Pulmonary artery endothelial cell (primary cell): ENCODE measurements at regions not wholly inside any gene's neighbourhood (a gene's known extent, or its start where the extent isn't known, plus 50 kb on each side); places are given as distances from the start of the nearest gene placed in this dataset.
"Not testable (repeated sequence)": the region's sequence is repeated elsewhere in the genome, so short reads cannot be mapped to it uniquely, and the experiment has no call there.

ENCODE experiments used
- DNase-seq: peaks from one replicate; pipeline ENCODE4 v3.0.0-alpha.2; 2011; ENCODE audit warnings: low read depth, low spot score

DNA sequence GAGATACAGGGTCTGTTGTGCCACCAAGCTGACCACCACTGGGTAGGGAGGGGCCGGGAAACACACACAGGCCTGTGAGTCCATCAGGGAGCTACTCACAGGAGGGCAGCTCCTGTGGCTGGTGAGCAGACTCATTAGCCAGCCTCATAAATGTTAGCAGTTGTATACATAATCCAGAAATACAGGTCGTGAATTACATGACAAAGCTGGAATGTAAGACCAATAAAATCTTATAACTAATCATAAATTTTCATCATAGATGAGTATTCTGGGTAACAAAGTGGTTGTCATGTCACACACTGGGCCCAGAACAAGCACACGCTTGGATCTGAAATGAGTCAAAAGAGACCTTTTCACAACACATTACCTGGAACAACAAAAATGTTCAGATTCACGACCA lies 642.6 kb upstream of the AUTS2 start:
- DNase-seq, result no peak

DNA sequence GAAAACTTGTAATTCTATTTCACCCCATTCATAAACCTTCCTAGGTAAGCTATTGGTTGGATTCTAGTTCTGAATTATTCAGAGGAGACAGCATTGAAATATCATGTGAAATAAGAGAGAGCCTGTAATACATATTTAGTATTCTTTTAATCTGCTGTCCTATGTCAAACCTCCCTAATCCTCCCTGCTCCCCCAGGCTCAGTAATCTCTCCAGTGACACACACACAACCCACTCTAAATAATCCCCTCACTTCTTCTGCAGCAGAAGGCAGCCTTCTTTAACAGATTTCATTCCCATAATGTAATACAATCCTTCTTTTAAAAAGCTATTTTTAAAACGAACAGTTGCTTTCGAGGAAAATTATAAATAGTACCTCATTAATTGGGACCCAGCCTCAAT lies 639.7 kb upstream of the AUTS2 start:
- no peak for DNase-seq

DNA sequence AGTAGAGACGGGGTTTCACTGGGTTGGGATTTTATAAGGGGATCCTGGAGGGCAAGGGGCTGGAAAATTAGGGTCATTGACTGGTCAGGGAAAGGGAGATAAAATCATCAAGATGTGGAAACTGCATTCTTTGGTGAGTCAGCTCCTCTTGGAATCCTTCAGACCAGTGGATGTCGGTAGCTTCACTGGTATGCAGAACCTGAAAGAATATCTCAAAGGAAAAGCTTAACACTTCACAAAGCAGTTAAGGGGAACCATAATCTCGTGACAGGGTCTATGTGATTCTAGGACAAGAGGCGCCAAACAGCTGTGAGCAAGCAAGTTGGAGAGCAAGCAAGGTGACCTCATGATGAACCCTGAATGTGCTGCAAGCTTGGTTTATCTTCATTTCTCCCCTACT lies 634.7 kb upstream of the AUTS2 start:
- DNase-seq, result no peak

DNA sequence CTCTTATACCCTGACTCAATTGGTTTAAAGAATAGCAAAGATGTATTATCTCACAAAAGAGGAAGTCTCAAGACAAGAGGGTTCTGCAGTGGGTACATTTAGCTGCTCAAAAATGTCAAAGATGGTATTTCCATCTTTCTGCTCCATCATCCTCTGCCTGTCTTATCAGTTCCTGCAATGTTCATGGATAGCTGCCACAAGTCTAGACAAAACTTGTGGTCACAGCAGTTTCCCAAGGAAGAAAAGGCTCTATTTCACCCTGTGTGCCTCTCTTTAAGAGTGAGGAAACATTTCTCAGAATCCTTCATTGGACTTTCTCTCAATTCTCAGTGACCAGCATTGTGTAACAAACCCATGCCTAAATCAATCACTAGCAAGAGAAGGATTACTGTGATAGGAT lies 634.2 kb upstream of the AUTS2 start:
- no peak for DNase-seq

DNA sequence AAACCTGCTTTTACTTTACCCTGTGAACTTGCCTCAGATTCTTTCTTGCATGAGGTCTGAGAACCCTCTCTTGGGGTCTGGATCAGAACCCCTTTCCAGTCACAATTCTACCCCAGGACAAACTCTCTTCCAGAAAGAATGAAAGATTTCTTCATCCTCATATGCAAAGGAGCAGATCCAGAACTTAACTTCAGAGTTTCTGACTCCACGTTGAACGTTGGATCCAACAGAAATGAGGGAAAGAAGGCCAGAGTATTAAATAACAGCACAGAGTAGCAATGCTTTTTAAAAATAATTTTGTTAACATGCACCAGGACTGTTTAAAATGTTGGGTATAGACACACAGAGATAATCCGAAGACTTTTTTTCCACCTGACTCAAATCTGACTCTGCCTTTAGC lies 632.9 kb upstream of the AUTS2 start:
- DNase-seq, result no peak

DNA sequence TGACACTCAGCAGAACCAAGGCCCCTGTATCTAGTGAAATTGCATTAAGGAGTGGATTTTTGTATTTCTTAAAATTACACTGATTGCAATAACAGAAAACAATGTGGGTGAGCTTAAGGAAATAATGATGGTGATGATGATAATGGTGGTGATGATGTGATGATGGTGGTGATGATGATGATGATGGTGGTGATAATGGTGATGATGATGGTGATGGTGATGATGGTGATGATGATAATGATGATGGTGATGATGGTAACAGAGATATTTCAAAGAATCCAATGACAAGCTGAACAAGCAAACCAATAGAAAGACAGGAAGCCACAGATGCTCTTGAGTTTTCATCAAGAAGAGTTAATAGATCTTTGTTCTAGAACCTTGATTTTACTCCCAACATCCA lies 630.7 kb upstream of the AUTS2 start:
- no peak for DNase-seq

DNA sequence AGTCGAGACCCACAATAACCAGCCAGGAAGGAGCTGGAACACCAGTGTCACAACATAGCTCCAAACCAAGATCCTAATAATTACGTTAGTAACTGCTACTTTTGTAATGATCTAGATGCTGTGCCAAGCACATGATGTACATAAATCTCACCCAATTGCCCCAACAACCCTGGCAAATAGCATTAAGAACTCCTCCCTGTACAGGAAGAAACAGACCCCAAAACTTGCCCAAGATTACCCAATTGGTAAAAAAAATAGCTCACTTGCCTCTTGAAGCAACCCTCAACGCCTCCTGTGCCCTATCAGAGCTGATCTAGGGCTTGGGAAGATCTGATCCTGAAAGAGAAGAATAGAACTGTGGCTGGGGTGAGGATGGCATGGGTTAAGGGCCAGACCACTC lies 628.7 kb upstream of the AUTS2 start:
- no peak for DNase-seq

DNA sequence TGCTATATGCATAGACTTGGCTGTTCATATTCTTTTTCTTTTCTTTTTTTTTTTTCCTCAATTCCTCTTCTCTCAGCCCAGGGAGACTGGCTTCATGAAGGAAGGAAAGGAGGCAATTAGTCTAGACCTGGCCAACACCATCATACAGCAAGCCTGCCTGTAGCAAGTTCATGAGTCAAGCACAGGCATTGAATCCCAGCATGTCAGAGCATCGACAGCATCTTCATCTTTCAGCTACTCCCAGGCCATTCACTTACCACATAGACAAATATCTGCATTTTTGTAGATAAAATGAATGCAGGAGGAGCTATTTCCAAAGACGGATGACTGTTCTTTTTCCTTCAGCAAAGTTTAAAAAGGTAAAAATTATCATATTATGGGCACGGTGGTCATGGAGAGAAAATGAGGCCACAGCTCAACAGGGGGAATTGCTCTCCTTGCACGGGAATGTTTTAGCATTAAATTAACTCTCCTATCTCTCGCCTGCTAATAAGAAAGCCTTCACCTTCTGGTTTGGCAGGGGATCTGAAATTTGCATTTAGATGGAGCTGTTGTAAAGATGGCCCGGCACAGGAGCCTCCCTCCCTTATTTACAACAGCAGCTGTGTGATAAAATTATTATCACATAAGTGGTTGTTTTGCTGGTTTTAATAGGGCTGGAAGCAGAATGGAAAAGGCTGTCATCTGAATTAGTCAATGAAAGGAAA lies 626.5 kb upstream of the AUTS2 start:
- DNase-seq, result no peak

DNA sequence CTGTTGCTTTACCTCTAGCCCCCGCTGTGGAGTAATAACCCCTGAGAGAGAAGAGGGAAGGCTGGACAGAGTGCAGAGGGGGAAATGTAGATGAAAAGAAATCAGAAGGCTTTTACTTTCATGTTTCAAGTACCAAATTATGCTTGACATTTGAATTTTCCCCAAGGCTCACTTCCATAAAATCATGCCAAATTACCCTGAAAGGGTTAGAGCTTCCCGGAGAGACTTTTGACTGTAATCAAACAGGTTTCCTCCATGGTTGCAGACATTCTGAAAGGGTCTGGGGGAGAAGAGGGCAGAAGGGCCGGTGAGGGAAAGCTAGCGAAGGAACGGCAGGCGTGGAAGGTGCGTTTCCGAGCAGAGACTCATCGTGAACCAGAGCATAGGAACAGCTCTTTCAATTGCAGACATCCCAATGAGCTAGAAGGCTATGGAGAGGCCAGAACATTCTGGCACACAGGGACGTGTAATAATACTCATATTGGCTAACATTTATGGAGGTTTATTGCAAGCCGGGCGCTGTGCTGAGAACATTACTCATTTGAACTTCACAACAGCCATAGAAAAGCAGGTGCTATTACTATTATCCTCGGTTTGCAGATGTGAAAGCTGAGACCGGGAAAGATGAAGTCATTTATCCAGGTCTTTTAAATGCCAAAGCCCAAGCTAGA lies 620.8 kb upstream of the AUTS2 start:
- DNase-seq, result no peak

DNA sequence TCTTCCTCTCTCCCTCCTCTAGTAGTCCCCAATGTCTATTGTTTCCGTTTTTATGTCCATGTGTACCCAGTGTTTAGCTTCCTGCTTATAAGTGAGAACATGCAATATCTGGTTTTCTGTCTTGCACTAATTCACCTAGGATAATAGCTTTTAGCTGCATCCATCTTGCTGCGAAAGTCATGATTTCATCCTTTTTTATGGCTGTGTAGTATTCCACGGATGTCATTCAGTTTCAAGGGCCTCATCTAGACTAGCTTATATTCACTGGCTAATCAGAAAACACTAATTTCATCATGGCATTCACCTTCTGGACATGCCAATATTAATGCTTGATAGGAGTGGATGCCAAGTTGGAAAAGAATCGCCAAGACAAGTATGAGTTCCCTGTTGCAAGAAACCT lies 619.6 kb upstream of the AUTS2 start:
- no peak for DNase-seq

DNA sequence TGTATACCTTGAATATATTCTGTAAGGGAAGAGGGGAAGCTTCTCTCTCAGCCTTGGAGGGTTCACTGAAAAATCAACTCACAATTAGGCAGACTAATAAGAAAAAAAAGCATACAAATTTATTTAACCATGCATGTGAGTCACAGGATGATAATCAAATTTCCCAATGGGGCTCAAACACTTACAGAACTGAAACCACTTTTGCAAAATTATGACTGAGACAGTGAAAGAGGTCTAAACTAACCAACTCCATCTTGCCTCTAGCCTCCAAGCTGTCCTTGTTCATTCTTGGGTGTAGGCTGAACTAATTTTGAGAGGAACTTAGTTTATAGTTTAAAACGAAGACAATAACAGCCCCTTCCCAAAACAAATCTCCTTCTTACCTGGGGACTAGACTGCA lies 618.3 kb upstream of the AUTS2 start:
- no peak for DNase-seq

DNA sequence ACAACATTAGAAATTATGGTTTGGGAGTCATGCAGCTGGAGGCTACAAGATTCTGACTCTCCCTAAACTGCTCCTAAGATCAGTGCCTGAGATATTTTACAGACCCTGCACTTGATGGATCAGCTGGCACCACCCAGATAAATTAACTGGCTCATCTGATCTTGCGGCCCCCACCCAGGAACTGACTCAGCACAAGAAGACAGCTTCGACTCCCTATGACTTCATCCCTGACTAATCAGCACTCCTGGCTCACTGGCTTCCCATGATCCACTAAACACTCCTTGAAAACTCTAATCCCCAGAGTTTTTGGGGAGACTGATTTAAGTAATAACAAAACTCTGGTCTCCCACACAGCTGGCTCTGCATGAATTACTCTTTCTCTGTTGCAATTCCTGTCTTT lies 617.8 kb upstream of the AUTS2 start:
- DNase-seq, result not testable (repeated sequence)

DNA sequence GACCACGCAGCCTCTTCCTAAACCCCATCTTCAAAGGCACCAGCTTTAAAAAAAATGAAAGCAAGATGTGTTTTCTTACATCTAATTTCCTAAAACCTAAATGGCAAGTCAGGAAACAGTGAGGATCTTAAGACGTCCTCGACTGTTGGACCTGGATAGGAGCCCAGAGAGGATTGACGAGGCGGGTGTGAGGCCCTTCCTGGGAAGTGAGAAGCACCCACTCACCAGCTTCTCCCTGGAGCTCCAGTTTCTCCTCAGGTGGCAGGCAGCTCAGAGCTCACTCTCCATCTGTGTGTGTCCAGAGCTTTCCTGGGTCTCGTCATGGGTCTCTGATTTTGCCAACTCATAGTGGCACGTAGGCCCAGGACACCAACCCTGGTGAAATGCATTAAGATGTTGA lies 614.0 kb upstream of the AUTS2 start:
- no peak for DNase-seq

DNA sequence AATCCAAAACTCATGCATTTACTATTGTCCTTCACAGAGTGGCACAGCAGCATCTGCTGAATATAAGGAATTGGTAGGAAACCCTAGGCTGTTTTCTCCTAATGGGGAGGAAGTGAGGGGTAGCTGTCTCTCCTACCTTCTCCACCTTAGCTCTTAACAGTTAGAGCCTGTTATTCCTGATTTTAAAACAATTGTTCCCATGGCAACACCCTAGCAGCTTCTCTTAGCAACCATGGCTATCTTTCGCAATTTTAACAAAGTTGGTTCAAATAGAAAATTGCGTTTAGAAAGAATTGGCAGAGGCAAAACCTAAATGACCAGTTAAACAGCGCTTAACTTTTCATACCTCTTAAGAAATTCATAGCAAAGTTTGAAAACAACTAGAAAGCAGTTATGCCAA lies 603.4 kb upstream of the AUTS2 start:
- DNase-seq, result no peak

DNA sequence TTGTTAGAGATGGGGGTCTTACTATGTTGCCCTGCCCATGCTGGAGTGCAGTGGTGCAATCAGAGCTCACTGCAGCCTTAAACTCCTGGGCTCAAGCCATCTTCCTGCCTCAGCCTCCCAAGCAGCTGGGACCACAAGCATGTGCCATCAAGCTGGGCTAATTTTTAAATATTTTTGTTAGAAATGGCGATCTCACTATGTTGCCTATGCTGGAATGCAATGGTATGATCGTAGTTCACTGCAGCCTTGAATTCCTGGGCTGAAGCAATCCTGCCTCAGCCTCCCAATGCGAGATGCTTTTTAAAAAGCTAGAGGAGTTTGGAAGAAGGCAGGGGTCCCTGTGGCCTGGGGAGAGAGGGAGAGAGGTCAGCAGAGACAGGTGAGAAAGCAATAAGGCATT lies 600.1 kb upstream of the AUTS2 start:
- no peak for DNase-seq

DNA sequence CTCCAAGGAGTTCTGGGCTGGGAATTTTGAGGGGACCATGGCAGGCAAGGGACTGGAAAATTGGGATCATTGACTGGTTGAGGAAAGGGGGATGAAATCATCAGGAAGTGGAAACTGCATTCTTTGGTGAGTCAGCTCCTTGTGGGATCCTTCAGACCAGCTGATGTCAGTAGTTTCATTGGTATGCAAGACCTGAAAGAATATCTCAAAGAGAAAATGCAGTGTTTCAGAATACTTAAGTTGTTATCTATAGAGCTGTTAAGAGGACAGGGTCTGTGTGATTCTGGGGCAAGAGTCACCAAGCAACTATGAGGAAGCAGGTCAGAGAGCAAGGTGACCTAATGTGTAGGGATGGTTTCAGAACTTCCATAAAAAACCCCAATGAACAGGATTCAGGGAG lies 595.9 kb upstream of the AUTS2 start:
- DNase-seq, result no peak

DNA sequence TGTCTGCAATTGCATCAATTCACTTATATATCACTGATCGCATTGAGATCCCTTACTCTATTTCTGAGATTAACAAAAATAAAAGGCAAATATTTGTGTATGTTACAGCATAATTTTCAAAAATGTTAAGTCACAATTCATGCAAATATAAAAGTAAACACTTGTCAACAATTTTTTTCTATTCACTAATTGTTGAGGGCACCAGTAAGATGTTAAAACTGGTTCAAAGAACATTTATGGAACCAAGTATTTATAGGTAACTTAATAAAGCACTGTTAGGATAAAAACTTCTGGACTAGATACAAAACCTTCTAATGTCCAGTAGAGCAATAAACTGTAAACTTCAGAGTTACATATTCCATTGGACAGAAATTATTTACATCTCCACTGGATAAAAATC lies 586.1 kb upstream of the AUTS2 start:
- DNase-seq, result no peak

DNA sequence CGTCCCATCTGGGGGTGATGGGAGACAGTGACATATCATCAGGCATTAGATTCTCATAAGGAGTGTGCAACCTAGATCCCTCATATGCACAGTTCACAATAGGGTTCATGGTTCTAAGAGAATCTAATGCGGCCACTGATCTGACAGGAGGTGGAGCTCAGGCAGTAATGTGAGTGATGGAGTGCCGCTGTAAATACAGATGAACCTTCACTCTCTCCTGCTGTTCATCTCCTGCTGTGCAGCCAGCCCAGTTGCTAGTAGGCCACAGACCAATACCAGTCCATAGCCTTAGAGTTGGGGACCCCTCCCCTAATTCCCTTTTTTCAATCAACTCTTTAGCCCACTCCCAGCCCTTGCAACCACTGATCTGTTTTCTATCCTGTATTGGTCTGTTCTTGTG lies 581.1 kb upstream of the AUTS2 start:
- no peak for DNase-seq

DNA sequence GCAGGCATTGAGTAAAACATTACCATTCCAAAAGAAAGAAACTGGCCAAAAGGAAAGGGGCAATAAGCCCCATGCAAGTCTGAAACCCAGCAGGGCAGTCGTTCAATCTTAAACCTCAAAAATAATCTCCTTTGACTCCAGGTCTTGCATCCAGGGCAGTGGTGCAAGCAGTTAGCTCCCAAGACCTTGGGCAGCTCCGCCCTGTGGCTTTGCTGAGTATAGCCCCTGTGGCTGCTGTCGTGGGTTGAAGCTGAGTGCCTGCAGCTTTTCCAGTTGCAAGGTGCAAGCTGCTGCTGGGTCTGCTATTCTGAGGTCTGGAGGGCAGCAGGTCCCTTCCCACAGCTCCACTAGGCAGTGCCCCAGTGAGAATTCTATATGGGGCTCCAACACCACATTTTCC lies 580.1 kb upstream of the AUTS2 start:
- no peak for DNase-seq

DNA sequence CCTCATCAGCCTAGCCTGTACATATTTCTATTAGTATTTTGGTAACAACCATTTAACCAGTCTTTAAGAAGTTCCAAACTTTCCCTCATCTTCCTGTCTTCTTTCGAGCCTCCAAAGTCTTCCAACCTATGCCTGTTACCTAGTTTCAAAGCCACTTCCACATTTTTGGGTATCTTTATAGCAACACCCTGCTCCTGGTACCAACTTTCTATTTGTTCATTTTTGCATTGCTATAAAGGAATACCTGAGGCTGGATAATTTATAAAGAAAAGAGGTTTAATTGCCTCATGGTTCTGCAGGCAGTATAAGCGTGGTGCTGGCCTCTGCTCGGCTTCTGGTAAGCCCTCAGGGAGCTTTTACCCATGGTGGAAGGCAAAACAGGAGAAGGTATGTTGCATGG lies 578.8 kb upstream of the AUTS2 start:
- no peak for DNase-seq

DNA sequence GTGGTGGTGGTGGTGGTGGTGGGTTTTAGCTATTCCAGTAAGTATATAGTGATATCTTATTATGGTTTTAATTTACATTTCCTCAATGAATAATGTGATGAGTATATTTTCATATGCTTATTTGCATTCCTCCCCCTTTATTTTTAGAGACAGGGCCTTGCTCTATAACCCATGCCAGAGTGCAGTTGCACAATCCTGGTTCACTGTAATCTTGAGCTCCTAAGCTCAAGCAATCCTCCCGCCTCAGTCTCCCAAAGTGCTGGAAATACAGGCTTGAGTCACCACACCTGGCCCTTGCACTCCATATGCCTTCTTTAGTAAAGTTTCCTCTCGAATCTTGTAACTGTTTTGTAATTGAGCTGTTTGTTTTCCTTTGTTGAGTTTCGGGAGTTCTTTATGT lies 577.7 kb upstream of the AUTS2 start:
- DNase-seq, result no peak

DNA sequence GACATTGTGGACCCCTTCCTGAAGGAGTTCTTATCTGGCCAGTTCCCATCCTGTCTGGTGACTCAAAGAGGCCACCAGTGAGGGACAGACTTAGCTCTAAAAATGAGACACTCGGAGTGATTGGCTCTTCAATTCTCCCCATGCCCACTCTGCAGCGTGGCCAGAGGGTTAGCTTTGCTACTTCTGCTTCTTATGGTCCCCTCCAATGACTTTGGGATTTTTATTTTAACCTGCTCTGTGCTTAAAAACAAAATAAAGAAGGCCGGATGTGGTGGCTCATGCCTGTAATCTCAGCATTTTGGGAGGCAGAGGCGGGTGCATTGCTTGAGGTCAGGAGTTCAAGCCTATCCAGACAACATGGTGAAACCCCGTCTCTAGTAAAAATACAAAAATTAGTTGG lies 573.0 kb upstream of the AUTS2 start:
- no peak for DNase-seq

DNA sequence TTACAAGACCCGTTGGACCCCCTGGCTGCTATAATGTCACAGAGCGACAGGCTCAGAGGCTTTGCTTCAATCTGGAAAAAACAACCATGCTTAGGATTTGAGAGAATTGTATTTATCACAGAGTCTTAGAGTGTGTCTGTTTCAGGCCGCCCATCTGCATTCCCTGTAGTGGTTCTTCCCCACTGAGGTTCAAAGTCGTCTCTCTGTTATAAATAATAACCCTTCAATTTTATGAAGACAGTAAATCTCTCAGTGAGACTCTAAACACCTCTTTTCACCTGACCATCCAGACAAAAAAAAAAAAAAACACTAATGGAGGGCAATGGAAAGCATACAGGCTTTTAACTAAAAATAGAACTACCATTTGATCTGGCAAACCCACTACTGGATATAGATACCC lies 565.4 kb upstream of the AUTS2 start:
- no peak for DNase-seq

DNA sequence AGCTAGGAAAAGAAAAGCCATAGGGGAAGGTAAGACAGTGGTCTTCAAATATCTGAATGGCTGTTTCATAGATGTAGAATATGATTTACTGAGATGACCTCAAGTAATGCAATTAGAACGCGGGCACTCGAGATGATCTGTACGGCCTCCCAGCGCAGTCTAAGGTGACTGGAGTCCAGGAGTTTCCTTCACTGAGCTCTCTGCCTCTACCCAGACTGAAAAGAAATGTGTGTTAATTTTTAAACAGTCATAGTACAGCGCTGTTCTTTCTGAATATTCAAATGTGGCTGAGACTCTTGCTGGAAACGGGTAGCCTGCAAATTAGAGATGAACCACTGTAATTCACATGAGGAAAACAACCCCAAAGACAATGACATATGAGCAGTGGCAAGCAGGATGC lies 562.4 kb upstream of the AUTS2 start:
- no peak for DNase-seq
